GM12878 (cell line): ENCODE measurements at regions not wholly inside any gene's neighbourhood (a gene's known extent, or its start where the extent isn't known, plus 50 kb on each side); places are given as distances from the start of the nearest gene placed in this dataset.

Experiments used
- ATAC-seq: fragments of 200-7000 bp; cut with Tn5 transposase; 3 replicates; pipeline ENCODE4 v1.9.1; 2020; ENCODE audit warnings: mild to moderate bottlenecking, moderate library complexity
- BruUV-seq: library from RNA; stranded (reverse); fragments of 400-500 nt; replicated peaks from 2 replicates; lab custom pipeline; 2021; lab: Mats Ljungman, UMichigan
- CTCF ChIA-PET: fragments of 300-600 bp; sonication (Branson Sonifier 250); formaldehyde crosslinking; extraction: SDS; loops from one replicate; lab custom pipeline; 2021; ENCODE audit warnings: inconsistent platforms; lab: Yijun Ruan, JAX
- POLR2A ChIA-PET: fragments of 350-600 bp; formaldehyde crosslinking; extraction: SDS; loops from one replicate; lab custom pipeline; 2021; ENCODE audit warnings: inconsistent platforms; lab: Charles Lee
- RAD21 ChIA-PET: fragments of 300-600 bp; sonication (Branson Sonifier 250); formaldehyde crosslinking; loops from one replicate; lab custom pipeline; 2023; ENCODE audit warnings: antibody characterized with exemption; ENCODE audit not compliant: unreplicated experiment; lab: Charles Lee
- SMC1A ChIA-PET: fragments of 300-600 bp; sonication (Branson Sonifier 250); formaldehyde crosslinking; loops from one replicate; lab custom pipeline; 2023; ENCODE audit not compliant: unreplicated experiment, uncharacterized antibody; lab: Charles Lee
- DNase-seq: peaks from one replicate; pipeline ENCODE4 v3.0.0-alpha.2; 2011; ENCODE audit warnings: low read depth, low spot score
- FAIRE-seq: peaks from 3 replicates; lab custom pipeline; 2011; peaks lifted over from hg19 to GRCh38; lab: Jason Lieb, UNC
- H2AFZ ChIP-seq: 2 replicates; pipeline ENCODE4 v1.6.0; 2011; ENCODE audit warnings: low read depth, low read length, control low read depth; ENCODE audit not compliant: control insufficient read depth
- H3K27ac ChIP-seq: 2 replicates; pipeline ENCODE4 v1.5.1; 2011; ENCODE audit warnings: control low read depth; ENCODE audit not compliant: control insufficient read depth, insufficient read depth
- H3K27me3 ChIP-seq, 2 experiments: replicated peaks in 1 of 2; 2 replicates each; pipeline versions ENCODE4 v1.6.0 to v1.6.1; 2011; ENCODE audit warnings: low read length in 1 of 2; ENCODE audit not compliant: control insufficient read depth in 2 of 2, insufficient read depth in 2 of 2
- H3K36me3 ChIP-seq, 2 experiments: 2 replicates each; pipeline ENCODE4 v1.5.1; 2011; ENCODE audit warnings: low read length in 1 of 2; ENCODE audit not compliant: control insufficient read depth in 2 of 2, insufficient read depth in 2 of 2
- H3K4me1 ChIP-seq: 2 replicates; pipeline ENCODE4 v1.6.1; 2011; ENCODE audit warnings: mild to moderate bottlenecking, low read length, moderate library complexity, mixed read lengths; ENCODE audit not compliant: control insufficient read depth, insufficient read depth
- H3K4me2 ChIP-seq: 2 replicates; pipeline ENCODE4 v1.6.0; 2011; ENCODE audit warnings: control low read depth; ENCODE audit not compliant: control insufficient read depth, insufficient read depth
- H3K4me3 ChIP-seq: fragments of 200-600 bp; sonication (generic); 2 replicates; pipeline ENCODE4 v1.5.1; 2016
- H3K79me2 ChIP-seq: 2 replicates; pipeline ENCODE4 v1.6.0; 2011; ENCODE audit warnings: low read length; ENCODE audit not compliant: control insufficient read depth, insufficient read depth
- H3K9ac ChIP-seq: 2 replicates; pipeline ENCODE4 v1.8.0; 2011; ENCODE audit warnings: low read length, control low read depth, mixed read lengths; ENCODE audit not compliant: control insufficient read depth, insufficient read depth
- H3K9me3 ChIP-seq: replicated peaks from 3 replicates; pipeline ENCODE4 v1.5.1; 2011; ENCODE audit warnings: mild to moderate bottlenecking, low read length; ENCODE audit not compliant: control insufficient read depth, insufficient read depth
- H4K20me1 ChIP-seq: 2 replicates; pipeline ENCODE4 v1.6.0; 2011; ENCODE audit not compliant: control insufficient read depth, insufficient read depth
- BCL3 ChIP-seq: IDR thresholded peaks from 2 replicates; pipeline ENCODE4 v1.6.1; 2011; ENCODE audit warnings: borderline replicate concordance, low read depth, mild to moderate bottlenecking, moderate library complexity, low read length; ENCODE audit not compliant: insufficient read depth, poor library complexity, severe bottlenecking
- BMI1 ChIP-seq: fragments of 450-650 bp; IDR thresholded peaks from 2 replicates; pipeline ENCODE4 v1.6.1; 2016; ENCODE audit warnings: mild to moderate bottlenecking, moderate library complexity, borderline replicate concordance
- HDGF ChIP-seq: fragments of 450-650 bp; IDR thresholded peaks from 2 replicates; pipeline ENCODE4 v1.6.1; 2016; ENCODE audit warnings: antibody characterized with exemption
- IKZF2 ChIP-seq, 2 experiments: fragments of 450-650 bp; IDR thresholded peaks; 2 replicates each; pipeline ENCODE4 v1.6.1; 2017; ENCODE audit warnings: mild to moderate bottlenecking in 2 of 2, moderate library complexity in 2 of 2
- IRF4 ChIP-seq: IDR thresholded peaks from 2 replicates; pipeline ENCODE4 v1.6.1; 2011; ENCODE audit warnings: low read depth, low read length
- KDM1A ChIP-seq: fragments of 200-600 bp; sonication (generic); IDR thresholded peaks from 2 replicates; pipeline ENCODE4 v1.6.1; 2016; ENCODE audit warnings: borderline replicate concordance
- NFIC ChIP-seq: IDR thresholded peaks from 2 replicates; pipeline ENCODE4 v1.6.1; 2012; ENCODE audit warnings: low read depth, mild to moderate bottlenecking, inconsistent platforms, low read length, moderate library complexity
- NR2C2 ChIP-seq: IDR thresholded peaks from 2 replicates; pipeline ENCODE4 v1.6.1; 2011; ENCODE audit warnings: borderline replicate concordance, low read depth; ENCODE audit not compliant: control insufficient read depth, insufficient read length
- REST ChIP-seq: IDR thresholded peaks from 2 replicates; pipeline ENCODE4 v1.6.1; 2012; ENCODE audit warnings: mild to moderate bottlenecking, low read depth, low read length
- STAT1 ChIP-seq: fragments of 450-650 bp; conservative IDR thresholded peaks from 2 replicates; pipeline ENCODE4 v1.6.1; 2014; ENCODE audit warnings: antibody characterized with exemption, mild to moderate bottlenecking
- YY1 ChIP-seq: IDR thresholded peaks from 2 replicates; pipeline ENCODE4 v1.6.1; 2011; ENCODE audit warnings: low read depth, mild to moderate bottlenecking, low read length
- ZZZ3 ChIP-seq: IDR thresholded peaks from 2 replicates; pipeline ENCODE4 v1.6.1; 2011; ENCODE audit warnings: low read depth; ENCODE audit not compliant: control insufficient read depth, insufficient read length
- in situ Hi-C: fragments of 300-500 bp; cut with MboI; formaldehyde crosslinking; loops from 9 replicates; pipeline ENCODE4 v1.14.3; 2018; ENCODE audit warnings: mixed read lengths
- intact Hi-C: fragments of 100-400 bp; cut with micrococcal nuclease; formaldehyde crosslinking; loops from one replicate; pipeline ENCODE4 v1.14.2; 2022; ENCODE audit not compliant: unreplicated experiment

GRCh38 chrX:39283239-39283638 lies 482.0 kb downstream of the MID1IP1 start:
- Histone ChIP-seq H3K36me3 (no peaks in the 10 kb centered on the region), H3K27ac (no peak overlapping the region), H3K27me3 (no peaks in the 10 kb centered on the region), H3K9me3 (peaks cover 2% of the 10 kb centered on the region; the same call in 2 of the 3 replicates), H2AFZ (no peak overlapping the region), H3K79me2 (no peaks in the 10 kb centered on the region), H4K20me1 (no peaks in the 10 kb centered on the region), H3K4me3 (no peak overlapping the region), H3K4me1 (no peaks in the 10 kb centered on the region), H3K4me2 (no peak overlapping the region), H3K9ac (no peak overlapping the region)
- SMC1A ChIA-PET: no interaction called here
- DNase-seq (no peak), ATAC-seq (no peak), FAIRE-seq (no peak)
- CTCF ChIA-PET: no interaction called here
- POLR2A ChIA-PET: no interaction called here
- RAD21 ChIA-PET: no interaction called here
- in situ Hi-C loops (no loop called here), intact Hi-C loops (no loop called here)
- BruUV-seq: no TSS peak
- no peak for TF ChIP-seq ZZZ3
- no peak for TF ChIP-seq NFIC
- TF ChIP-seq BMI1: no peak
- TF ChIP-seq HDGF: no peak
- no peak for TF ChIP-seq YY1
- TF ChIP-seq STAT1: no peak
- TF ChIP-seq IKZF2 (IDR thresholded peaks at IDR 0.05): no peak
- TF ChIP-seq REST: no peak
- no peak for TF ChIP-seq BCL3
- TF ChIP-seq NR2C2: no peak
- no peak for TF ChIP-seq IRF4
- no peak for TF ChIP-seq KDM1A
